ENCODE measurements at regions not wholly inside any gene's neighbourhood (a gene's known extent, or its start where the extent isn't known, plus 50 kb on each side); places are given as distances from the start of the nearest gene placed in this dataset.

- peaks cover 0 to 7% of the 10 kb centered on the region in 2 donors for H3K4me1 ChIP-seq
- H3K9me3 ChIP-seq: no peaks in the 10 kb centered on the region
- no peak for TF ChIP-seq CTCF (IDR thresholded peaks at IDR 0.05)
- H3K36me3 ChIP-seq: no peaks in the 10 kb centered on the region
- no peak overlapping the region for H3K27ac ChIP-seq
- H3K4me3 ChIP-seq: no peak overlapping the region
- no peak for DNase-seq (ENCODE audit: low spot score)
- H3K27me3 ChIP-seq: no peaks in the 10 kb centered on the region
Observed at GRCh38 chr6:140434761-140435160, 1060.3 kb upstream of the CITED2 start.

GRCh38 chr6:140433072-140433471, 1058.6 kb upstream of the CITED2 start:
- Histone ChIP-seq H3K4me1 (peaks cover 0 to 3% of the 10 kb centered on the region in 2 donors), H3K27me3 (no peaks in the 10 kb centered on the region), H3K9me3 (no peaks in the 10 kb centered on the region), H3K36me3 (no peaks in the 10 kb centered on the region), H3K27ac (no peak overlapping the region), H3K4me3 (no peak overlapping the region)
- no peak for DNase-seq (ENCODE audit: low spot score)
- no peak for TF ChIP-seq CTCF (IDR thresholded peaks at IDR 0.05)

- no peaks in the 10 kb centered on the region for H3K36me3 ChIP-seq
- no peaks in the 10 kb centered on the region for H3K27me3 ChIP-seq
- no peak overlapping the region for H3K27ac ChIP-seq
- H3K4me3 ChIP-seq: no peak overlapping the region
- TF ChIP-seq CTCF (IDR thresholded peaks at IDR 0.05): no peak
- no peaks in the 10 kb centered on the region for H3K4me1 ChIP-seq
- no peak for DNase-seq (ENCODE audit: low spot score)
- peaks cover 0 to 4% of the 10 kb centered on the region in 2 donors for H3K9me3 ChIP-seq
Observed at GRCh38 chr6:140427842-140428241, 1053.4 kb upstream of the CITED2 start.

- H3K4me1 ChIP-seq: no peaks in the 10 kb centered on the region
- H3K4me3 ChIP-seq: no peak overlapping the region
- TF ChIP-seq CTCF (IDR thresholded peaks at IDR 0.05): no peak
- no peaks in the 10 kb centered on the region for H3K36me3 ChIP-seq
- H3K9me3 ChIP-seq: peaks cover 0 to 14% of the 10 kb centered on the region in 2 donors
- DNase-seq (ENCODE audit: low spot score): no peak
- H3K27me3 ChIP-seq: no peaks in the 10 kb centered on the region
- no peak overlapping the region for H3K27ac ChIP-seq
Observed at GRCh38 chr6:140414966-140415620, 1040.6 kb upstream of the CITED2 start.

GRCh38 chr6:140403020-140403419, 1028.6 kb upstream of the CITED2 start:
- DNase-seq (ENCODE audit: low spot score): no peak
- H3K4me3 ChIP-seq: no peak overlapping the region
- TF ChIP-seq CTCF (IDR thresholded peaks at IDR 0.05): no peak
- H3K27ac ChIP-seq: no peak overlapping the region
- H3K27me3 ChIP-seq: no peaks in the 10 kb centered on the region
- H3K4me1 ChIP-seq: no peaks in the 10 kb centered on the region
- peaks cover 0 to 18% of the 10 kb centered on the region in 2 donors for H3K9me3 ChIP-seq
- no peaks in the 10 kb centered on the region for H3K36me3 ChIP-seq

GRCh38 chr6:140401761-140402160, 1027.3 kb upstream of the CITED2 start:
- Histone ChIP-seq H3K4me3 (no peak overlapping the region), H3K36me3 (no peaks in the 10 kb centered on the region), H3K9me3 (peaks cover 0 to 13% of the 10 kb centered on the region in 2 donors), H3K27ac (no peak overlapping the region), H3K4me1 (no peaks in the 10 kb centered on the region), H3K27me3 (no peaks in the 10 kb centered on the region)
- no peak for TF ChIP-seq CTCF (IDR thresholded peaks at IDR 0.05)
- DNase-seq (ENCODE audit: low spot score): no peak

Measured in right atrium auricular region (tissue), 2 donors.